Stimulated activated CD4-positive, alpha-beta T cell treated with anti-CD3 and anti-CD28 coated beads, Interleukin-12 subunit alpha, Interleukin-12 subunit beta, amount 100 ng/mL, for 48 hours (primary cell): ENCODE measurements at regions not wholly inside any gene's neighbourhood (a gene's known extent, or its start where the extent isn't known, plus 50 kb on each side); places are given as distances from the start of the nearest gene placed in this dataset.

ENCODE experiments used
- DNase-seq, 3 donors: peaks; one replicate each; pipeline ENCODE4 v3.0.0-alpha.2; 2020; ENCODE audit warnings: low read depth in 2 of 3, low spot score in 1 of 3

- DNase-seq, result no peak
Measured at GRCh38 chr7:110336423-110336822, 754.5 kb upstream of the LRRN3 start.

- DNase-seq, result no peak
Measured at GRCh38 chr7:110337646-110338045, 753.3 kb upstream of the LRRN3 start.

- no peak for DNase-seq
Measured at GRCh38 chr7:110347081-110347480, 743.8 kb upstream of the LRRN3 start.

GRCh38 chr7:110356438-110356837 lies 734.5 kb upstream of the LRRN3 start:
- no peak for DNase-seq

- no peak for DNase-seq
Measured at GRCh38 chr7:110358028-110358427, 732.9 kb upstream of the LRRN3 start.

GRCh38 chr7:110371709-110372108 lies 719.2 kb upstream of the LRRN3 start:
- no peak for DNase-seq

- DNase-seq, result no peak
Measured at GRCh38 chr7:110372685-110373084, 718.2 kb upstream of the LRRN3 start.

- no peak for DNase-seq
Measured at GRCh38 chr7:110373416-110373815, 717.5 kb upstream of the LRRN3 start.

GRCh38 chr7:110373859-110374258 lies 717.1 kb upstream of the LRRN3 start:
- DNase-seq, result no peak

- no peak for DNase-seq
Measured at GRCh38 chr7:110375068-110375467, 715.9 kb upstream of the LRRN3 start.

GRCh38 chr7:110382736-110383135 lies 708.2 kb upstream of the LRRN3 start:
- DNase-seq, result no peak

GRCh38 chr7:110386006-110386405 lies 704.9 kb upstream of the LRRN3 start:
- no peak for DNase-seq

- no peak for DNase-seq
Measured at GRCh38 chr7:110386913-110387312, 704.0 kb upstream of the LRRN3 start.

- no peak for DNase-seq
Measured at GRCh38 chr7:110387689-110388088, 703.2 kb upstream of the LRRN3 start.

- DNase-seq, result no peak
Measured at GRCh38 chr7:110388457-110388856, 702.5 kb upstream of the LRRN3 start.

- no peak for DNase-seq
Measured at GRCh38 chr7:110396021-110396420, 694.9 kb upstream of the LRRN3 start.

GRCh38 chr7:110397927-110398660 lies 692.8 kb upstream of the LRRN3 start:
- no peak for DNase-seq

GRCh38 chr7:110399421-110399820 lies 691.5 kb upstream of the LRRN3 start:
- DNase-seq, result no peak

GRCh38 chr7:110400411-110400810 lies 690.5 kb upstream of the LRRN3 start:
- no peak for DNase-seq

- no peak for DNase-seq
Measured at GRCh38 chr7:110407242-110407641, 683.7 kb upstream of the LRRN3 start.

- no peak for DNase-seq
Measured at GRCh38 chr7:110407706-110408105, 683.2 kb upstream of the LRRN3 start.

GRCh38 chr7:110412614-110413013 lies 678.3 kb upstream of the LRRN3 start:
- no peak for DNase-seq

GRCh38 chr7:110413038-110413437 lies 677.9 kb upstream of the LRRN3 start:
- DNase-seq, result no peak
